GM19395 (cell line): ENCODE measurements at regions not wholly inside any gene's neighbourhood (a gene's known extent, or its start where the extent isn't known, plus 50 kb on each side); places are given as distances from the start of the nearest gene placed in this dataset.

Experiments used
- ATAC-seq: cut with Tn5 transposase; IDR thresholded peaks from one replicate; pipeline ENCODE4 v1.9.1; 2021; ENCODE audit warnings: mild to moderate bottlenecking, moderate library complexity; ENCODE audit not compliant: unreplicated experiment

DNA sequence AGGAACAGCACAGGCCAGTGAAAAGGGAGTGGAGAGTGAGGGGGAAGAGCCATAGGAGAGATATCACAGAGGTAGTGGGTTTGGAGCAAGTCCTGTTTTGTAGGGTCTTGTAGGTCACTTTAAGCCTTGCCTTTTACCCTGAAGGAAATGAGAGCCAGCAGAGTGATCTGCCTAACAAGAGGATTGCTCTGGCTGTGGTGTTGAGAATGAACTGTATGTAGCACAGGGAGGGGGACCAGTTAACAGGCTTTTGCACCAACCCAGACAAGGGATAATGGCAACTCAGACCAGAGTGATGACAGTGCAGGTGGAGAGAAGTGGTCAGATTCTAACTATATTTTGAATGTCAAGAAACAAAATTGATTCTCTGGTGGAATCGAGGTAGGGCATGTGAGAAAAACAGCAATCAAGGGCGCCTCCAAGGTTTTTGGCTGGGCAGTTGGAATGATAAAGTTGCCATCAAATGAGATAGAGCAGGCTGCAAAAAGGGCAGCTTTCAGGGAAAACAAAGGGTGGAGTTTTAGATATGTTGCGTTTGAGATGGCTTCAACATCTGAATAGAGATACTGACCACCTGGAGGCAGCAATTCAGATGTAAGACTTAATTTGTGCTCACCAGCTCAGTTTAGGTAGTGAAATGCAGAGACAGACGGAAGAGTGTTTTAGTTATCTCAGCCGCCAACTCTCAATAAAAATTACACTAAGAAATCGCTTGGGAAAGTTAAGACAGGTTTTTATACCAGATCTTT lies 134.4 kb upstream of the BTBD3 start:
- ATAC-seq = no peak

DNA sequence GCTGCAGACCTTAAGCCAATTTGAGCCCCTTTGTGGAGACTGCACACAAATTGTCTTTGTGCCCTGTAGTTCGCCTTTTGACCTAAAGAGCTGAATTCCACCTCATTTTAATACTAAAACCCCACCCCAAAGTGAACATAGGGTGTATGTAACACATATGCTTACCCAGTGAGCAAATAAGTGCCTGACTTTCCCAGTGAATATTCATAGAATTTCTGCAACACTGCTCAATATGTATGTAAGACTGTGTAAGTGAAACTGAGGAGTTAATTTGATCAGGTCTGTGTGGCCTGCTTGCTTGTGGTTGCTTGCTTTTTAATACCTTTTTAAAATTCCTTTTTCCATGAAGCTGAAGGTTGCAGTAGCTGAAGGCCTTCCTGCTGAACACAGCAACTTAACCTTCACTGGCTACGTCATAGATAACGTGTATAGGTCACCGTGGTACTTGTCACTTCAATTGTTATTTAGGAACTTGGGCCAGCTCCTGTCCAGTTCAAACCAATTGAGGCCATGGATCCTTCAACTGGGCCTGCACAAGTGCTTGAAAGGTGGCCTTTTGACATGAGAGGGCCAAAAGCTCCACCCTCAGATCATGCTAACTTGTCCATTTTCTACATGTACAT lies 131.7 kb upstream of the BTBD3 start:
- no peak for ATAC-seq

DNA sequence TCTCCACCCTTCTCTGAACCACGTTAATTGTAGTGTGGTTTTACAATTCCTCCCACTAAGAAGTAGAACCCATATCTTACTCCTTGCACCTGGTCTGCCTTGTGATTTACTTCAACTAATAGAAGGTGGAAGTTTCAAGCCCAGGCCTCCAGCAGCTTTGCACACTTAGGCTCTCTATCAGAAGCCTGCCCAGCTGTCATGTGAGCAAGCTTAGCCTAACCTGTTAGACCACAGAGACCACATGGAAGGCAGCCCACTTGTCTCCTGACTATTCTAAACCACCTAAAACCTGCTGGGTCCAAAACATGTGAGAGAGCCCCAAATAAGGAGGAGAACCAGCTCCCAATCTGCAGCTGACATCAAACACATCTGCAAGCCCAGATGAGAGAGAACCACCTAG lies 127.6 kb upstream of the BTBD3 start:
- no peak for ATAC-seq

DNA sequence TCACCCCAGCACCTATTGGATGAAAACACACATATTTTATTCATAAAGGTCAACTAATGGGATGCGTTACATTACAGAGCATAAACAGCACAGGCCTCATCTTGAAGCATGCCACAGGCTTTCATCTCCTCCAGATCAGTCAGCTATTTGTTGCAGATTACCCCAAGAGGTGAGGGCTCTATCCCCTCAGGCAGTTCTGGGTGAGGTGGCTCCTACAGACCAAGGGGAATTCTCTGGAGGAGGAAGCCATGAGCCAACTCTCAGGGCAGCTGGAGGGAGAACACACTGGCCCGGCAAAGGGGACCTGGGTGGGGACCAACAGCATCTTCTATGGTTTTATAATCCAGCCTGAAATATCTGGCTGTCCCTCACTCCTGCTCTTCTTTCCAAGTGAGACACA lies 126.4 kb upstream of the BTBD3 start:
- ATAC-seq = no peak

DNA sequence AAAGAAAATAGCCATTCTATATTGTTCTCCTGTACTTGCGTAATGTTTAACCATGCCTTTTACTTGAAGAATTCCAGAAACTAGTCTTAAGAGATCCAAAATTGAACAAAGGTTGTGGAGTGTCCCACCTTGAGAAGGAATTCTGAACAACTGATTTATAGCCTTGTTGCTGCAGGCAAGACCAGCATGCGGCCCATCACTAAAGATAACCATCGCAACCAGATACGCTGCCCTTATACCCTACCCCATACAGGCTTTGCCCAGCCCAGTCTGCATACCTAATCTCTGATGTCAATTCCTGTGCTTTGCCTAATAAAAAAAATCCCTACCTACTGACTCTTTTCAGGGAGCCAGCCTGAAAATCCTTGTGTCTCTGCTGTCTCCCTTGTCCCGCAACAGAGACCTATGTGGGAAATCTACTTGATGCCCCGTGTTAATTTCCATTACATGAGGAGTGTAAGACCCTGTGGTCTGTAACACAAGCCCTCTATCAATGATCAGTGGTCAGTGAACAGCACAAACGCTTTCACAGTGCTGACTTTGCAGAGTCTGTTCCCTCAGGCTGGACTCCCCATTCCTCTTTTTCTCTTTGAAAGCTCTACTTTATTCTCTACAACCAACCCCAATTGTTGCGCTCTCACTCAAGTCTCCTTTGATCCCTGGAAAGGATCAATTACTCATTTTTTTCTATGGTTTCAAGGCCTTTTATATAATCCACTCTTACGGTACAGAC lies 125.7 kb upstream of the BTBD3 start:
- no peak for ATAC-seq

DNA sequence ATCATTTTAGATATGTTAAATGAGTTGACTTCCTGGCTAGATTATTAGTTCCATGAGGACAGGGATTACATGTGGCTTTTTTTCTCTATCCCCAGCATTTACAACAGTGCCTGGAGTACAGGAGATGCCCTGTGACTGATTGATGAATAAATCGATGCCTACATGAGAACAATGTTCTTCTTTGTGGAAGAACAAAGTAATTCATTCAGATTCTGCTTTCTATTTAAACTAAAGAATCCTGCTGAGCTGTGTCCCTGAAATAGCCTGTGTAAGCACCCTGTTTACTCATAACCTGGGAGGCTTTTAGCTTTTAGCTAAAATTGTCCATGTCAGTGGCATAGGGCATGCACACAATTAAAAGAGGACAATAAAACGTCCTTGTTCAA lies 125.1 kb upstream of the BTBD3 start:
- ATAC-seq = no peak

GRCh38 chr20:11794525-11794924 lies 123.2 kb upstream of the BTBD3 start:
- ATAC-seq = no peak

- ATAC-seq = no peak
These were observed 122.5 kb upstream of the BTBD3 start for GRCh38 chr20:11795071-11795615.

GRCh38 chr20:11796026-11796425 lies 121.7 kb upstream of the BTBD3 start:
- ATAC-seq = peak; percentile 63

DNA sequence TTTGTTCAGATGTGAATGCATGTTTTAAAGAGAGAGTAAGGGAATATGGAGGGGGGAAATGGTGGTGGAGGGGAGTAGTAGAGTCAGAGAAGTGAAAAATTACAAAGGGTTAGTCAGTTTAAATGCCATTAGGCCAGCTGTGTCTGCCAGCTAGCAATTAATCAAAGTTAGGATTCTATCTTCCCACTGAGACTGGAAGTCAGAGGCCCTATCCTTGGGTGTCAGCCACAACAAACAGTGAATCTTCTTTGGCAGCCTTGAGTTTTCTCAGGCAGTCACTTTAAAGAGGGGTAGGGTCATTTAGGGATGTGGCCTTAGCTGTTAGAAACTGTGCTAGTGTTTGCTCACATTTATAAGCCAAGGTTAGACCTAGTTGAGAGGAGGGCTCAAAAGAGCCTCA lies 120.5 kb upstream of the BTBD3 start:
- no peak for ATAC-seq

DNA sequence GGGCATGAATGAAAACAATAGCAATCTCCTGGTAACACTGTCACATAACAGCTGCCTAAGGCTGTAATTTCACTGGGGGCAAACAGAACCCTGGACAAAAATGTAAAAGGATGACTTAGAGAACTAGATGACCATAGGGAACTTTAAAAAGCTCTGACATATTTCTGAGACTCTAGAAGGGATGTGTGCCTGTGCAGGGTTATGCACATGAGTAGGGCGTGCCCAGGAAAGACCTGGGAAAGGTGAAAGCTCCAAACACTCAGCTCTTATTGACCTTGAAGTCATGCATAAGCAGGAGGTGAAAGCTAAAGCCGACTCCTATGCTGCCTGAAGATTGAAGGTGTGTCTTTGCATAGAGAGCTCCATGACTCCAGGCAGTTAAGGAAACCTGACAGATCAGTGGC lies 118.4 kb upstream of the BTBD3 start:
- ATAC-seq = no peak

- no peak for ATAC-seq
These were observed 110.3 kb upstream of the BTBD3 start for GRCh38 chr20:11807054-11808048.

DNA sequence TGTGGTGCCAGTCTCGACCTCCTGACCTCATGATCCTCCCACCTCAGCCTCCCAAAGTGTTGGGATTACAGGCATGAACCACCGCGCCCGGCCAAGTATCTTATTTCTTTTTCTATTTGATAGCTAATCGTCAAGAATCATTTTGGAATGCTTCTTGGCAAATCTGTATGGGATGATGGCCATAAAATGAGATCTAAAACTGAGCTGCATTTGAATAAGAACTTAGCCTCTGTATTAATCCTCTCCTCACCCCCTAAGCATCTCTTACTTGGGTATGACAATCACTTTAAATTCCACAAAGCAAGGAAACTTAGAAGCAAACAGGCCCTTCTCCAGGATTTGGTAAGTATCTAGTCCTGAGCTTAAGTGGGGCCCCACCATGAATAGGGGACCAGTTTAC lies 108.9 kb upstream of the BTBD3 start:
- no peak for ATAC-seq

DNA sequence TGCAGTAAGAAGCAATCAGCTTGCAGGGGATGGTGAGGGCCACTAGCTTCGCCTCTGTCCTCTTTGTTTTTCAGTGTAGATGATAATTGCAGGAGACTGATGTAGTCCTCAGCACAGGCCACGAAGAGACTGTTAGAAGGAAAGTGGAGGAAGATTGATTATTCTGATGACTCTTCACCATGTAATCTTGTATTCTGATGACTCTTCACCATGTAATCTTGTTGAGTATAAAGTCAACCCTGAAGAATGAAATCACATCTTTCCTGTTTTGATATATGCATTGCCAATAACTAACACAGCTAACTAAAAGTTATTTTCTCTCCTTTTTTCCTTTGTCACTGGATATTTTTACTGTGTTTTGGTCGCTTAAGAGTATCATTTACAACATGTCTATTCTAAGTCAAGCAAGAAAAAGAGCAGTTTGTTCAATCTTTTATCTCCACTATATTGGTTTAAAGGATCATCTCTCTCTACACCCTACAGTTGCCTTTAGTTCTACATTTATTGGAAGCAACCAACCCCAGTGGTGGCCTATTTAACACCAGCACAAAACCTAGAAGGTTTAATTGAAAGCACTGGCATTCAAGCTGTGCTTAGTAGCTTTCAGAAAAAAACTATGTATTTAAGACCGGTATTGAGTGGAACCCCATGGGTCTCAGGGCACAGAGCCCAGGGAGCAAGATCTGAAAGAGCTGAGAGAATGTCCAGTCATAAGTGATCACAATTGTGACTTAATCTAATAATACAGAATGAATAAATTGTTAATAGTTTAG lies 107.2 kb upstream of the BTBD3 start:
- no peak for ATAC-seq

- ATAC-seq = no peak
These were observed 104.4 kb upstream of the BTBD3 start for GRCh38 chr20:11813106-11813890.

- ATAC-seq = no peak
These were observed 103.4 kb upstream of the BTBD3 start for GRCh38 chr20:11814267-11814666.

GRCh38 chr20:11820838-11821237 lies 96.9 kb upstream of the BTBD3 start:
- ATAC-seq = no peak

- no peak for ATAC-seq
These were observed 95.2 kb upstream of the BTBD3 start for GRCh38 chr20:11822540-11822794.

DNA sequence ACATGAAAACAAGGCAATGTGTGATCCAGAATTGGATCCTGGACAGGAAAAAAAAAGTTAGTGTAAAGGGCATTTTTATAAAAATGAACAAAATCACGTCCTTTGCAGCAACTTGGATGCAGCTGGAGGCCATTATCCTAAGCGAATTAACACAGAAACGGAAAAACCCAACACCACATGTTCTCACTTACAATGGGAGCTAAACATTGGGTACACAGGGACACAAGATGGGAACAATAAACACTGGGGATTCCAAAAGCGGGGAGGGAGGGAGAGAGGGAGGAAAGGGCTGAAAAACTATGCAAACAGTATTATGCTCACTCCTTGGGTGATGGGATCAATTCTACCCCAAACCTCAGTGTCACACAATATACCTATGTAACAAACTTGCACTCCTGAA lies 91.4 kb upstream of the BTBD3 start:
- no peak for ATAC-seq
